ENCODE measurements at regions not wholly inside any gene's neighbourhood (a gene's known extent, or its start where the extent isn't known, plus 50 kb on each side); places are given as distances from the start of the nearest gene placed in this dataset.

DNA sequence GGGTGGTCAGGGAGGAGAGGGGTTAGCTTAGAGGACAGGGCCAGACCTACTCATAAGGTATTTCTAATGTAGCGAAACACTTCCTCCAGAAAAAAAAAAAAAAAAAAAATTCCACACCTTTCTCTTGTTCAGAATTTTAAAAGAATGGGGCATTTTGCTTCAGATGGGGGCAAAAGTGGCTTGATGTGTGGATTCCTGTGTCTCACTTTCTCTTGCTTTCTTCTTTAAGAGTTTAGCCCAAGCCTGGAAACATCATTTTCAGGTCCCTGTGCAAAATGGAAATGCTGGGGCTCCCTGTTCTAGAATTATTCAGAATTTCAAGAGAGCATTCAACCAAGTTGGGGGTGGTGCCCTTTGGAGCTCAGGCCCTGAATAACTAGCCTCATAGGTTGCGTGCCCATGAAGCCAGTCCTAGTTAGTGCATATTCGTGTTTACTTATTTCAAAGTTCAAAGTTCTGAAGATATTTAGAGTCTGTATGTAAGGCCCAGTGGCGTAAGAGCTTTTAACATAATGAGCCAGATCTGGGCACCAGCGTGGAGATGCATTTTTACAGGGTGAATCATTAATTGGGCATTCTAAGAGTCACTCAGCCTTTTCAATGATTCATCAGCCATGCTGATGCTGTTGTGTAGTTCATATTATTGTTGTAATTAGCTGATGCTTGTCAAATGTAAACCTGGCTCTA lies 104.5 kb downstream of the RPLP1 start:
- TF ChIP-seq, protein P1, sequence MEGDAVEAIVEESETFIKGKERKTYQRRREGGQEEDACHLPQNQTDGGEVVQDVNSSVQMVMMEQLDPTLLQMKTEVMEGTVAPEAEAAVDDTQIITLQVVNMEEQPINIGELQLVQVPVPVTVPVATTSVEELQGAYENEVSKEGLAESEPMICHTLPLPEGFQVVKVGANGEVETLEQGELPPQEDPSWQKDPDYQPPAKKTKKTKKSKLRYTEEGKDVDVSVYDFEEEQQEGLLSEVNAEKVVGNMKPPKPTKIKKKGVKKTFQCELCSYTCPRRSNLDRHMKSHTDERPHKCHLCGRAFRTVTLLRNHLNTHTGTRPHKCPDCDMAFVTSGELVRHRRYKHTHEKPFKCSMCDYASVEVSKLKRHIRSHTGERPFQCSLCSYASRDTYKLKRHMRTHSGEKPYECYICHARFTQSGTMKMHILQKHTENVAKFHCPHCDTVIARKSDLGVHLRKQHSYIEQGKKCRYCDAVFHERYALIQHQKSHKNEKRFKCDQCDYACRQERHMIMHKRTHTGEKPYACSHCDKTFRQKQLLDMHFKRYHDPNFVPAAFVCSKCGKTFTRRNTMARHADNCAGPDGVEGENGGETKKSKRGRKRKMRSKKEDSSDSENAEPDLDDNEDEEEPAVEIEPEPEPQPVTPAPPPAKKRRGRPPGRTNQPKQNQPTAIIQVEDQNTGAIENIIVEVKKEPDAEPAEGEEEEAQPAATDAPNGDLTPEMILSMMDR (IDR thresholded peaks at IDR 0.05) = no peak
- TF ChIP-seq POLR2A (IDR thresholded peaks at IDR 0.05) = no peak
